SHP77 (cell line): ENCODE measurements at regions not wholly inside any gene's neighbourhood (a gene's known extent, or its start where the extent isn't known, plus 50 kb on each side); places are given as distances from the start of the nearest gene placed in this dataset.
A peak's percentile ranks its signal among the peaks of the same experiment; 100 is the strongest.
"Not testable (repeated sequence)": the region's sequence is repeated elsewhere in the genome, so short reads cannot be mapped to it uniquely, and the experiment has no call there.

Experiments
- DNase-seq, 2 experiments: peaks; one replicate each; lab custom pipeline; 2025; lab: John Stamatoyannopoulos, UW

DNA sequence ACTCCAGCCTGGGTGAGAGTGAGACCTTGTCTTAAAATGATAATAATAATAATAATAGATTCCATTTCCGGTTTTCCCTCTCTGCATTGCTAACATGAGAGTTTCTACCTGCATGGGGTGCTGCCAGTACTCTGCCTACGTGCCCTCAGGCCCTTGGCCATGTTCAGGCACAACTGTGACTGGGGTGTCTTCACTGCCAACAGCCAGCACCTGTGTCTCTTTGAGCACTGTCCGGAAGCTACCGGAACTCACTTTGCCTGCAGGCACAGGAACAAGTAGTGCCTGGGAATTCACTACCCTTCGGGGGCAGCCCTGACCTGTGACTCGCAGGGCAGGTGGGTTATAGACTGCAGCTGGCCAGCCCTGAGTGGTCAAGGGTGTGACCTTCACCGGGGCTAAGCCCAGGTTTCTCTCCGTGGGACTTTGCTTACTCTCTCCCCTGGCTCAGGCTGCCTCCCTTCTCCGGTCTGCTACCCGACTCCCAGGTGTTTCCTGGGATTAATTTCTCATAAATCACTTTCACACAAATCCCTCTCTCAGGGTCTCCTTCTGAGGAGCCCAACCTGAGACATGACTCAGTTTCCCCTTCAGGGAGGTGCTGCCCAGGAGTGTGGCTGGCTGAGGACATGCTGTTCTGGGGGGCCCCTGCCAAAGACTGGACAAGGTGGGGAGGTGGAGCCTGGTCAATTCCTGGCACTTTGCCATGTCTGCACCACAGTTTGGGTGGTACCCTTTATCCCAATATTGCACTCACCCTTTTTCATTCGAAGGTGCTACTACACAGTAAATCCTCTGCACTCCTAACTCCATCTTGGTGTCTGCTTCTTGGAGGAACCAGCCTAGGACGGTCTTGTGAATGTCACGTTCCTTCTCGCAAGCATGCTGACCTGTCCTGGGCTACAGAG, 79.5 kb upstream of the RALGAPA2 start:
- DNase-seq, result no peak

DNA sequence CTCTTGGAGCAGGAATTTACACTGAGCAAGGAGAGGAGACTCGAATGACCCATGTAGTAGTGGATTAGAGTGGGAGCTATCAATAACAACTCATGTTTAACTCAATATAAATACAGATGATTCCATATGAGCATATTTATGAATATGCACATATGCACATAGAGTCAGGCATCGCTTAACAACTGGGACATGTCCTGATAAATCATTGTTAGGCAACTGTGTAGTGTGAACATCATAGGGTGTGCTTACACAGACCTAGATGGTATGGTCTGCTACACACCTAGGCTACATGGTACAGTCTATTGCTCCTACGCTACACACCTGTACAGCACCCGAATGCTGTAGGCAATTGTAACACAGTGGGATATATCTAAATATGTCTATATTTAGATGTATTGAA, 75.9 kb upstream of the RALGAPA2 start:
- no peak for DNase-seq

DNA sequence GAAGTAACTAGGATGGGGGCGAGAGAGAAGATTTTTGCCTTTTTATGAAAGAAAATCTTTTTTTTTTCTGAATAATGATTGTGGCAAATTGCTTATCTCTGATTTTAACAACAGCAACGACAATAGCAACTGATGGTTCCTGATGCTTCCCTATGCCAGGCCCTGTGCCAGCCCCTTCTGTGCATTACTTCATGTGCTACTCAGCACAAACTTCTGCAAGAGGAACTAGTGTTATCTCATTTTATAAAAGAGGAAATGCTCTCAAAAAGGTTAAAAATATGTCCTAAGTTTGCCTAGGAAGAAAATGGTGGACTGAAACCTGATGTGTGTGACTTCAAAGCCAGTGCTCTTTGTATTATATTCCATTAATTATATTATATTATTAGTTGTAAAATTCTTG, 74.0 kb upstream of the RALGAPA2 start:
- DNase-seq, result no peak

DNA sequence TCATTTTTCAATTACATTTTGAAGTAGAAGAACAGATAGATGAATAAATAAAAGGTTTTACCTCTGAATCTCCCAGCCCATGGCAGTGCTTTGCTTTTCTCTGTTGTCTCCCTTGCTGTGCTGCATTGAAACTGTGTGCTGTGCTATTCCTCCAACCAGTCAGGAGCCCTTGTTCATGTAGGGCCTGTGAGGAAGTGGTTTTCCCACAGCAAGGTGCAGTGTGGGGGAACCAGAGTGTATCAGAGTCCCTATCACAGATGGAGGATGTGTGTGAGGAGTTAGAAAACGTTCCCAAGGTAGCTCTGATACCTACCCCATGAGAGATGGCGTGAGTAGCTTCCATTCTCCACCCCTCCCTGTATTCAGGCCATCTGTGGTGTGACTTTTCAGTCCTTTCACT, 72.8 kb upstream of the RALGAPA2 start:
- DNase-seq, result no peak

DNA sequence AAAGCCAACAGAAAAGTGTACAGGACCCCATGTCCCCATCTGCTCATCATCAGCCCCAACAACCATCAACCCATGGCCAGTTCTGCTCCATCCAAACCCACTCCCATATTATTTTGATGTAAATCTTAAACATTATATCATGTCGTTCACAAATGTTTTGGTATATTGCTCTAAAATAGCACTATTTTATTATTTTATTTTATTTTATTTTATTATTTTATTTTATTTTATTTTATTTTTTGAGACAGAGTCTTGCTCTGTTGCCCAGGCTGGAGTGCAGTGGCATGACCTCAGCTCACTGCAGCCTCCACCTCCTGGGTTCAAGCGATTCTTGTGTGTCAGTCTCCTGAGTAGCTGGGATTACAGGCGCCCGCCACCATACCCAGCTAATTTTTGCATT, 72.0 kb upstream of the RALGAPA2 start:
- DNase-seq, result not testable (repeated sequence)

DNA sequence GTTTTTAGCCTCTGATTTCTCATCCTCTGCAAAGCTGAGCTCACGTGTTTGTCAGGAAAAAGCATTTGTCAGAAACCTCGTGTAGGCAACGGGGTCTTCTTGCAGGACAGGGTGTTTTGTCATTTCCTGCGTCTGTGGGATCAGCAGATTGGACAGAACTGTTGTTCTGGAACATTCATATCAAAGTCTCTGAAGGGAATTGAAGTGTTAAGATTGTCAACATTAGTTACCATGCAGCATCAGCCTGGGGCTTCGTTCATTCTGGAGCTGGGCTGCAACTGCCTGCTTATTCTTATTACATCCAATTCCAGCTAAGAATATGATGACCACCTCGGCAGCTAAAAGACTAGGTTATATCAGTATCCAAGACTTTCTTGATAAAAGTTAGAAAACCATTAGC, 71.0 kb upstream of the RALGAPA2 start:
- no peak for DNase-seq

DNA sequence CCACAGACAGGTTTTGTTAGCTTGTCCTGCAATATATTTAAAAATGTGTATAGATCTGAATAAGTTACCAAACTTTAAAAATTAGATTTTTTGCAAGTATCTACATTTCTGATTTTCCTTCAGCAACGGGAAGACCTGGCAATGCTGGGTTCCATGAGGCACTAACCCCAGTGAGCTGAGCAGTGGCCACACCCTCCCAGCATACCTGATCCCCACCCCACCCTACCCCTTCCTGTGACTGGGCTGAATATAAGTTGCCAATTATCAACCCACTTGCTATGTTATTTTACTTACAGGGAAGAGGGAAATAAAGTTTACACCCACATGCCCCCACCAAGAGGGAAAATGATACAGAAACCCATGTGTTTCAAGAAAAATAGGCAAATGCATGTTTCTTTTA, 70.3 kb upstream of the RALGAPA2 start:
- no peak for DNase-seq

DNA sequence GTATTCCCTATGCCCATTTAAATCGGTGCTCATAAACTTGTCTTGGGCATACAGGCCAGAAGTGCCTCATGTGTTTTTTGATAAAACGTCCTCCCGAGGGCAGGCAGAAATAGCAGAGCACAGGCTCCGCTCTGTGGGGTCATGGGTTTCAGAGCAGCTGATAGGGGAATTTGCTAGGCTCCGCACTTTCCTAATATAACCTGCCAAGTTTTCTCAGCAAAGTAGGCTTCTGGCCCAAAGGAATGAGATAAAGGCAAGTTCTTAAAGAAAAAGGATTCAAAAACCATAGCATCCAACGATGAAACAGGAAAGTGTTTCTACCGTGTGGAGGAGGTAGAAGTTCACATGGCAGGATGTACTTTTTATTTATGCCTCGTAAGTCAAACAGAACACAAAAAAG, 69.8 kb upstream of the RALGAPA2 start:
- no peak for DNase-seq

DNA sequence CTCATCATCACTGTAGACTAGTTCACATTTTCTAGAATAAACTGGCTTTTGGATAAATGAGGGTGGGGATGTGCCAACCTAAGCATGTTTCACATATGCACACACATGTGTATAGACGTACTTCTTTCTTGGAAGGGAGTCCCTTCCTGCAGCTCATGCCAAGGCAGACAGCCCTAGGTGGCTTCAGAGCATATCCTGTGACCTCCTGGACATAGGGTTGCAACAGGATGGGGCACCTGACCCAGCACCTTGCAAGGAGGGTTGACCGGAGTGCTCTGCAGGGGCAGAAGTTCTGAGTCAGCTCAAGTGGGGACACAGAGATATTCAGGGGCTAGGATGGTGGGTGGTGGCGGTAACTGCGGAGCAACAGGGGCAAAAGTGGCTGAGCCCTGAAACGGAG, 68.6 kb upstream of the RALGAPA2 start:
- no peak for DNase-seq

DNA sequence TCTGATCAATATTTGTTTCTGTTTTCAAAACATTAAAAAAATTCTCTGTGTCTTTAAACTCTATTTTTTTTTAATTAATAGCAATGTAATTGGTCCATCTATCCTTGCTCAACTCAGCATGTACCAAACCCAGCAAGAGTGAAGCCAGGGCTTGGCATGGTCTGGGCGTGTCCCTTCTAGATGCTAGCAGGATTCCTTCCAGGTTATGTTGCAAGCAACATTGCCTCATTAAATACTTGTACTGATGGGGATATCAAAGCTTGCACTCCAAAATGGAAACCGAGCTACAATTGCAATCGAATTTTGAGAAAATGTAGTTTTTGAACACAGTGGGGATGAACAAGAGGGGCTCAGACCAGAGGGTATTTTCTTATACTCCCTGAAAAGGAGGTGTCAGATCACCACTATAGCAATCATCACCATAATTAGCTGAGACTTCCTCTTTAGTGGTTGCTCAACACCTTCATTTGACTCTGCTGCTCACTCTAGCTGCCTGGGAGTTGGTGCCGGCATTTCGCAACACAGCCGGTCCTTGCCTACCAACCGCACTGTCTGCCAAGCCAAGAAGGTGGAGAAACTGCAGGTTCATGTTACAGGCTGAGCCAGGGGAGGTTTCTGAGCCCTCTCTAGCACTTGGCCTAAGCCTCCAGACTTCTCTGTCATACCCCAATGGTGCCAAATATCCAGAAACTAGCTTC, 67.8 kb upstream of the RALGAPA2 start:
- DNase-seq, result peak; percentile 3 to 18

DNA sequence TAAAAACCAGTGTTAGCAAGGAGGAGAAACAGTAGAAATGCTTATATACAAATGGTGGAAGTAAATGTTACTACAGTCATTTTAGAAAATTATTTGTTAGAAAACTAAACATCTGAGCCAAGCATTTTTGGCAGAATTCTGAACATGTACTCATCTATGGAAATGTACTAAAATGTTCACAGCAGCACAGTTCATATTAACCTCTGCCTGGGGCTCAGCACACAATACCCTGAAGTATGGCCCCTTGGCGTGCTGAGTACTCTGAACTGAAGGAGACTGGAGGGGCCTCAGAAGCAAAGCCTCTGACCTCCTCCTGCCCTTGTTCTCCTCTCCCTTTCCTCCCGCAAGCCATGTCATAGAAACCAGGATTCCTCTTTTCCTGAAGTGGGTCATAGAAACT, 66.2 kb upstream of the RALGAPA2 start:
- no peak for DNase-seq

DNA sequence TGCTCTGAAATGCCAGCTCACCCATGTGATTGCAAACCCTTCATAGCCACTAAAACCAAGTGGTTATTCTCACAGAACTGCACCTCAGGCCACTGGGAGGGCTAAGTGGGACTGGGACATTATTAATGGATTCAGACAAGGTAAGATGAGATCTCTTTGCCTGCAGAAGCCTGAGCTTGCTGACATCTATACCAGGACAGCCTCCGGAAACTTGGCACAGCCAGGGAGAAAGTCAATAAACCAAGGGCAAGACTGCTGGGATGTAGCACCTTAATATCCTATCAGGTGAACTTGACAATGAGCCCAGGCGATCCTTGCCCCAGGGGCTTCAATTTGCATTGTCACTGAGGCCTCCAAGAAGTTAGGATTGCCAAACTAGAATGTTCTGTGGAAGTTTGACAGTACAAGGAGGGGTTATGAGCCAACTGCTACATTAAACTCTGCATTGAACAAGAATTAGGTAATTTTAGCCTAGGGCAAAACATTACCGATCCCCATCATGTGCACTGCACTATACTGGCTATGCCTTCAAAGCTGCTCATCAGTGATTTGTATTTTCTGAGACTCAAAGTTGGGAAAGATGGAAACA, 60.1 kb upstream of the RALGAPA2 start:
- no peak for DNase-seq

DNA sequence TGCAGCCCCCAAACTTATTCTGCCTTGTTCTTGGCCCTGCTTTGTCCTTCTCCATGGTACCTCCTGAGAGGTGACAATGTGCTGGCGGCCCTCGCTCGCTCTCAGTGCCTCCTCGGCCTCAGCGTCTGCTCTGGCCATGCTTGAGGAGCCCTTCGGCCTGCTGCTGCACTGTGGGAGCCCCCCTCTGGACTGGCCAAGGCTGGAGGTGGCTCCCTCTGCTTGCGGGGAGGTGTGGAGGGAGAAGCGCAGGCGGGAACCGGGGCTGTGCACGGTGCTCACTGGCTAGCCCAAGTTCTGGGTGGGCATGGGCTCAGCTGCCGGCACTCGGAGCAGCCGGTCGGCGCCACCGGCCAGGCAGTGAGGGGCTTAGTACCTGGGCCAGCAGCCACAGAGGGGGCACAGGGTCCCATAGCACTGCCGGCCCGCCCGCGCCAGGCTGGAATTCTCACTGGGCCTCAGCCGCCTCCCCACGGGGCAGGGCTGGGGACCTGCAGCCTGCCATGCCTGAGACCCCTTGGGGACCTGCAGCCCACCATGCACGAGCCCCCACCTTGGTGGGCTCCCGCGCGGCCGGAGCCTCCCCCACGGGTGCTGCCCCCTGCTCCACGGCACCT, 55.9 kb upstream of the RALGAPA2 start:
- DNase-seq, result no peak

DNA sequence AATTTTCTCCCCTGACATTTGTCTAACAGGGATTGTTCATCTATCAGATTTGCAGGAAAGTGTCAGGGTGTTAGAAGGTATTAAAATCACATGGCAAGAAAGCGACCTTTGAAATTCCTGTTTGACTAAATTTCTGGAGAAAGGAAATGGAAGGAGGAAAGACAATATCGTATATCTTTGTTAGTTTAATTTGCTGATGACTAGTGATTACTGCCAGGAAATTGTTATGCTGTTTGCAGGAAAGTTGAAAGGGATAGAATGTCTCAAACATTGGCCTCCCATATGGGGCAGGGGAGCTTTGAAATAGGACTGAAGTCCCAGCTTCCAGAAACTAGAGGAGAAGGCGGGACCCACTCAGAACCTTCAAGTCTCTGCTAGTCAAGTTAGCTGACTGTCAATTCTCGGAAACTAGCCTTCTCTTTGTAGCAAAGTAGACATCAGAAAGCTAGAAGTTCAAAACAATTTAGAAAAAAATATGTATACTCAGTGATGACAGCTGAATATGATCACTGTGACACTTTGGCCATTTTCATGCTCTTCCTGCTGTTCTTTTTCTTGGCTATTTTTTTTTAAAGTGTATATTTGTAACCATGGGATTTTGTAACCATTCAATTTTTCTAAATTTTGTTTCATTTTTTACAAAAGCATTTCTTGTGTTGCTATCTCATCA, 53.4 kb upstream of the RALGAPA2 start:
- DNase-seq, result no peak

DNA sequence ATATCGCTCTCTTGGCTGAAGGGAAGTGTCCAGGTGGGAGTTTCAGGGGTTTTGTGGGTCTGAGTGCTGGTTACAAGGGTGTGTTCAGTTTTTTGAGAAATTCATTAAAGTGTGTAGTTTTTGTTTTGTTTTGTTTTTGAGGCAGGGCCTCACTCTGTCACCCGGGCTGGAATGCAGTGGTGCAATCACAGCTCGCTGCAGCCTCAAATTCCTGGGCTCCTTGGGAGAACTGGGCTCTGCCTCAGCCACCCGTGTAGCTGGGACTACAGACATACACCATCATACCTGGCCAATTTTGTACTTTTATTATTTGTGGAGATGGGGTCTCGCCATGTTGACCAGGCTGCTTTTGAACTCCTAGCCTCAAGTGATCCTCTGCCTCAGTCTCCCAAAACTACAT, 51.2 kb upstream of the RALGAPA2 start:
- DNase-seq, result no peak
